ENCODE measurements at regions not wholly inside any gene's neighbourhood (a gene's known extent, or its start where the extent isn't known, plus 50 kb on each side); places are given as distances from the start of the nearest gene placed in this dataset.

DNA sequence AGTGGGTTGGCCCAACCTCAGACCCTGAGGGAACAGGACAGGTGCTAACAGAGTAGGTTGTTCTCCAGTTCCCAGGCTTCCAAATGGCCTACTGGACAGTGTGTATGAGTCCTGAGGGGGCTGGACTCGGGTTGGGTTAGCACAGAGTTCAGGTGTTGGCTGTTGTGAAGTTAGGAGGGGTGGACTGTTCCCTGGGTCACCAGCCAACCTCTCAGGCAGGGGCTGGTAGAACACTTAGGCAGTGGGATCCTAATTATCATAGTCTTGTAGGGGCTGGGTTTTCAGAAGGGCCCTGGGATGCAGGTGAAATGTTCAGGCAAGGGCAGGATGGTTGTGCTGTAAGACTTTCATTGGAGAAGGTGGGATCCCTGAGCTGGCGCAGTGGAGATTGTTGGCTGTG, 293.0 kb downstream of the ZWINT start:
- ATAC-seq: no peak

DNA sequence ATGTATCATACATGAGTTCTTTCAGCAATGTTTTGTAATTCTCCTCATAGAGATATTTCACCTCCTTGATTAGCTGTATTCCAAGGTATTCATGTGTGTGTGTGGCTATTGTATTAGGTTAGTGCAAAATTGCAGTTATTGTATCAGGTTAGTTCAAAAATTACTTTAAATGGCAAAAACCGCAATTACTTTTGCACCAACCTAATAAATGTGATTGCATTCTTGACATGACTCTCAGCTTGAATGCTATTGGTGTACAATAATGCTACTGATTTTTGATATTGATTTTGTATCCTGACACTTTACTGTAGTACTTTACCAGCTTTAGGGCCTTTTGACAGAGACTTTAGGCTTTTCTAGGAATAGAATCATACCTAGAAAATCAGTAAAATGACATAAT, 297.4 kb downstream of the ZWINT start:
- ATAC-seq (no peak), DNase-seq (no peak)
- Histone ChIP-seq H3K27me3 (ENCODE audit: insufficient read depth in 3 of 3, low read length in 2 of 3) (no peaks in the 10 kb centered on the region), H3K9me3 (no peaks in the 10 kb centered on the region), H3K4me3 (no peak overlapping the region), H3K4me1 (no peaks in the 10 kb centered on the region), H3K27ac (no peak overlapping the region), H3K36me3 (ENCODE audit: insufficient read depth in 1 of 2, low read depth in 1 of 2) (no peaks in the 10 kb centered on the region)
- 82 to 85% (median 83%) methylated on average over 1 of the region's 1 CpG for WGBS, 3 donors
- no peak for TF ChIP-seq CTCF (IDR thresholded peaks at IDR 0.05)
- intact Hi-C loops (cut with DNase I): no loop called here

More for the DNA sequence above, 293.0 kb downstream of the ZWINT start:
- Histone ChIP-seq H3K27me3 (ENCODE audit: insufficient read depth in 3 of 3, low read length in 2 of 3) (no peaks in the 10 kb centered on the region), H3K9me3 (no peaks in the 10 kb centered on the region), H3K4me3 (no peak overlapping the region), H3K4me1 (no peaks in the 10 kb centered on the region), H3K36me3 (ENCODE audit: insufficient read depth in 1 of 2, low read depth in 1 of 2) (no peaks in the 10 kb centered on the region), H3K27ac (no peak overlapping the region)
- intact Hi-C loops (cut with DNase I): no loop called here
- DNase-seq: no peak
- TF ChIP-seq CTCF (IDR thresholded peaks at IDR 0.05): no peak
- 50 to 68% (median 67%) methylated on average over 2 of the region's 2 CpGs for WGBS, 3 donors

- WGBS, 3 donors: 69 to 73% (median 73%) methylated on average over 2 of the region's 2 CpGs
- Histone ChIP-seq H3K4me1 (no peaks in the 10 kb centered on the region), H3K36me3 (ENCODE audit: insufficient read depth in 1 of 2, low read depth in 1 of 2) (no peaks in the 10 kb centered on the region), H3K4me3 (no peak overlapping the region), H3K27ac (no peak overlapping the region), H3K9me3 (no peaks in the 10 kb centered on the region), H3K27me3 (ENCODE audit: insufficient read depth in 3 of 3, low read length in 2 of 3) (no peaks in the 10 kb centered on the region)
- no peak for TF ChIP-seq CTCF (IDR thresholded peaks at IDR 0.05)
- intact Hi-C loops (cut with DNase I): no loop called here
- DNase-seq (no peak), ATAC-seq (no peak)
Measured at GRCh38 chr10:56057860-56058259, 303.2 kb downstream of the ZWINT start.

GRCh38 chr10:56035489-56035888, 325.6 kb downstream of the ZWINT start:
- no peaks in the 10 kb centered on the region for H3K4me1 ChIP-seq
- intact Hi-C loops (cut with DNase I): no loop called here
- no peaks in the 10 kb centered on the region for H3K36me3 ChIP-seq (ENCODE audit: insufficient read depth in 1 of 2, low read depth in 1 of 2)
- H3K27ac ChIP-seq: no peak overlapping the region
- DNase-seq: no peak
- no peaks in the 10 kb centered on the region for H3K27me3 ChIP-seq (ENCODE audit: insufficient read depth in 3 of 3, low read length in 2 of 3)
- H3K4me3 ChIP-seq: no peak overlapping the region
- 87 to 92% (median 92%) methylated on average over 8 of the region's 8 CpGs for WGBS, 3 donors
- H3K9me3 ChIP-seq: no peaks in the 10 kb centered on the region
- TF ChIP-seq CTCF (IDR thresholded peaks at IDR 0.05): no peak
- ATAC-seq: no peak

DNA sequence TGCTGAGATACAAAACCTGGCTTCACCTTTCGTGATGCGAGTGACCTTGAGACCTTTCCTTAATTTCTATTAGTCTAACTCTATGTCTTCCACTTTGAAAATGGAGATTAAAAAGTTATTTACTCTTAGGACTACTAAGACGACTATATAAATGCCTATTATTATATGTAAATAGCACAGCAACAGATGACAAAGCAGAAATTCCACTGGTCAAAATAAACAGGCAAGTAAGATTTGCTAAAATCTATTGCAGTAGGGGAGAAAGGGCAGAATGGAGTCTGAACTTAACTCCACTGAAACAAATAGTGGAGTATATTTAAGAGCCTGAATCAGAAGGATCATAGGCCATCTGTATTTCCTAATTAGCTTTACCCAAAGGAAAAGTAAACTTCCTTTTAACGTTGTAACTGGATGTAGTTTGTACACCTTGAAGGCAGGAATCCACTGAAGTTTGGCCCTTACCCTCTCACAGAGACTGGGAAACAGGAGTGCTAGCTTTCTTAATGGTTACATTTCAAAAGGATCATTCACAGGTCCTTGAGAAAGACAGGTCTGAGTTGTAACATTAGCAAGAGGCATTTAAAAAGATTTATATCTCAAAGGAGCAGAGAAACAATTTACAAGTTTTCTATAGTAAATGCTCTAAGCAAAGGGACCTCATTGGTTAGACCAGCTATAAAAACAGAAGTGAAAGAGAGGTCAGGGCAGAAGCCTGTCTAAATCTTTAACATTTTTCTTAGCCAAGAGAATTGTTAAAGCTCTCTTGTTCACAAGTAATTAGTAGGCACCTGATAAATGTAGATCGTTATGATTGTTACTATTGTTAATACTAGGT, 332.5 kb downstream of the ZWINT start:
- H3K36me3 ChIP-seq (ENCODE audit: insufficient read depth in 1 of 2, low read depth in 1 of 2): no peaks in the 10 kb centered on the region
- DNase-seq: no peak

More for the DNA sequence above, 332.5 kb downstream of the ZWINT start:
- WGBS, 3 donors: 36 to 42% (median 37%) methylated on average over 5 of the region's 5 CpGs
- intact Hi-C loops (cut with DNase I): no loop called here
- no peaks in the 10 kb centered on the region for H3K4me1 ChIP-seq
- no peaks in the 10 kb centered on the region for H3K27me3 ChIP-seq (ENCODE audit: insufficient read depth in 3 of 3, low read length in 2 of 3)
- no peak for ATAC-seq
- no peak overlapping the region for H3K4me3 ChIP-seq
- H3K9me3 ChIP-seq: no peaks in the 10 kb centered on the region
- TF ChIP-seq CTCF (IDR thresholded peaks at IDR 0.05): no peak
- H3K27ac ChIP-seq: no peak overlapping the region

All from psoas muscle (tissue), 7 donors.